Skeletal muscle tissue (tissue), 3 donors: ENCODE measurements at regions not wholly inside any gene's neighbourhood (a gene's known extent, or its start where the extent isn't known, plus 50 kb on each side); places are given as distances from the start of the nearest gene placed in this dataset.

Source experiments
- H3K27ac ChIP-seq: one replicate; pipeline ENCODE4 v1.7.0; 2013; ENCODE audit warnings: mild to moderate bottlenecking, low read depth, low read length, inconsistent platforms
- H3K27me3 ChIP-seq, 3 donors: one replicate each; pipeline ENCODE4 v1.7.0; 2013; ENCODE audit warnings: low read length in 3 of 3; ENCODE audit not compliant: control insufficient read depth in 3 of 3, insufficient read depth in 3 of 3
- H3K36me3 ChIP-seq, 3 donors: one replicate each; pipeline ENCODE4 v1.7.0; 2013; ENCODE audit warnings: low read length in 3 of 3; ENCODE audit not compliant: control insufficient read depth in 3 of 3, insufficient read depth in 3 of 3
- H3K4me1 ChIP-seq, 3 donors: one replicate each; pipeline ENCODE4 v1.7.0; 2013; ENCODE audit warnings: low read length in 3 of 3, mild to moderate bottlenecking in 3 of 3; ENCODE audit not compliant: control insufficient read depth in 3 of 3, insufficient read depth in 3 of 3
- H3K4me3 ChIP-seq, 3 donors: one replicate each; pipeline ENCODE4 v1.7.0; 2013; ENCODE audit warnings: low read length in 3 of 3
- H3K9ac ChIP-seq, 3 donors: one replicate each; pipeline ENCODE4 v1.7.0; 2013; ENCODE audit warnings: low read length in 3 of 3, mild to moderate bottlenecking in 3 of 3, moderate library complexity in 2 of 3, low read depth in 1 of 3
- H3K9me3 ChIP-seq, 3 donors: one replicate each; pipeline ENCODE4 v1.7.0; 2013; ENCODE audit warnings: low read length in 3 of 3; ENCODE audit not compliant: control insufficient read depth in 3 of 3
- donor health status: Osteomylitis.

GRCh38 chr5:109917154-109917546 is 227.4 kb downstream of the MAN2A1 start:
- H3K9ac ChIP-seq, result no peak overlapping the region
- H3K36me3 ChIP-seq, result no peaks in the 10 kb centered on the region
- H3K4me1 ChIP-seq, result no peaks in the 10 kb centered on the region
- H3K9me3 ChIP-seq, result no peaks in the 10 kb centered on the region
- no peaks in the 10 kb centered on the region for H3K27me3 ChIP-seq
- H3K4me3 ChIP-seq, result no peak overlapping the region
- H3K27ac ChIP-seq, result no peak overlapping the region

GRCh38 chr5:109917966-109918365 is 228.2 kb downstream of the MAN2A1 start:
- no peaks in the 10 kb centered on the region for H3K4me1 ChIP-seq

GRCh38 chr5:109920736-109921135 is 231.0 kb downstream of the MAN2A1 start:
- Histone ChIP-seq H3K27ac (no peak overlapping the region), H3K36me3 (no peaks in the 10 kb centered on the region), H3K9me3 (no peaks in the 10 kb centered on the region), H3K4me3 (no peak overlapping the region), H3K4me1 (no peaks in the 10 kb centered on the region), H3K27me3 (no peaks in the 10 kb centered on the region), H3K9ac (no peak overlapping the region)

More at GRCh38 chr5:109917966-109918365, 228.2 kb downstream of the MAN2A1 start:
- H3K9ac ChIP-seq, result no peak overlapping the region
- no peaks in the 10 kb centered on the region for H3K36me3 ChIP-seq
- H3K4me3 ChIP-seq, result no peak overlapping the region
- no peaks in the 10 kb centered on the region for H3K27me3 ChIP-seq
- H3K9me3 ChIP-seq, result no peaks in the 10 kb centered on the region
- no peak overlapping the region for H3K27ac ChIP-seq

GRCh38 chr5:109921735-109922380 is 232.1 kb downstream of the MAN2A1 start:
- no peaks in the 10 kb centered on the region for H3K4me1 ChIP-seq
- no peaks in the 10 kb centered on the region for H3K36me3 ChIP-seq
- no peaks in the 10 kb centered on the region for H3K27me3 ChIP-seq
- H3K9me3 ChIP-seq, result no peaks in the 10 kb centered on the region
- H3K27ac ChIP-seq, result no peak overlapping the region
- H3K4me3 ChIP-seq, result no peak overlapping the region
- H3K9ac ChIP-seq, result no peak overlapping the region

- Histone ChIP-seq H3K4me1 (no peaks in the 10 kb centered on the region), H3K27me3 (no peaks in the 10 kb centered on the region), H3K36me3 (no peaks in the 10 kb centered on the region), H3K9ac (no peak overlapping the region), H3K27ac (no peak overlapping the region), H3K4me3 (no peak overlapping the region), H3K9me3 (no peaks in the 10 kb centered on the region)
Measured at GRCh38 chr5:109922381-109922995, 232.8 kb downstream of the MAN2A1 start.

- Histone ChIP-seq H3K27me3 (no peaks in the 10 kb centered on the region), H3K27ac (no peak overlapping the region), H3K36me3 (no peaks in the 10 kb centered on the region), H3K4me3 (no peak overlapping the region), H3K9ac (no peak overlapping the region), H3K9me3 (no peaks in the 10 kb centered on the region), H3K4me1 (no peaks in the 10 kb centered on the region)
Measured at GRCh38 chr5:109923205-109923604, 233.5 kb downstream of the MAN2A1 start.

GRCh38 chr5:109924237-109925107 is 234.7 kb downstream of the MAN2A1 start:
- no peak overlapping the region for H3K27ac ChIP-seq
- no peaks in the 10 kb centered on the region for H3K4me1 ChIP-seq
- no peaks in the 10 kb centered on the region for H3K27me3 ChIP-seq
- no peaks in the 10 kb centered on the region for H3K36me3 ChIP-seq
- no peaks in the 10 kb centered on the region for H3K9me3 ChIP-seq
- H3K9ac ChIP-seq, result no peak overlapping the region
- no peak overlapping the region for H3K4me3 ChIP-seq

GRCh38 chr5:109927639-109928038 is 237.9 kb downstream of the MAN2A1 start:
- Histone ChIP-seq H3K36me3 (no peaks in the 10 kb centered on the region), H3K27ac (no peak overlapping the region), H3K27me3 (no peaks in the 10 kb centered on the region), H3K9me3 (no peaks in the 10 kb centered on the region), H3K4me3 (no peak overlapping the region), H3K4me1 (no peaks in the 10 kb centered on the region), H3K9ac (no peak overlapping the region)

GRCh38 chr5:109928046-109928445 is 238.3 kb downstream of the MAN2A1 start:
- no peaks in the 10 kb centered on the region for H3K27me3 ChIP-seq

GRCh38 chr5:109928811-109929210 is 239.1 kb downstream of the MAN2A1 start:
- no peak overlapping the region for H3K27ac ChIP-seq
- H3K4me1 ChIP-seq, result no peaks in the 10 kb centered on the region
- no peaks in the 10 kb centered on the region for H3K27me3 ChIP-seq
- no peaks in the 10 kb centered on the region for H3K9me3 ChIP-seq
- no peak overlapping the region for H3K9ac ChIP-seq
- H3K36me3 ChIP-seq, result no peaks in the 10 kb centered on the region
- no peak overlapping the region for H3K4me3 ChIP-seq

More at GRCh38 chr5:109928046-109928445, 238.3 kb downstream of the MAN2A1 start:
- no peaks in the 10 kb centered on the region for H3K4me1 ChIP-seq
- H3K27ac ChIP-seq, result no peak overlapping the region
- no peak overlapping the region for H3K9ac ChIP-seq
- H3K4me3 ChIP-seq, result no peak overlapping the region
- no peaks in the 10 kb centered on the region for H3K36me3 ChIP-seq
- no peaks in the 10 kb centered on the region for H3K9me3 ChIP-seq
